GM19240 (cell line): ENCODE measurements at regions not wholly inside any gene's neighbourhood (a gene's known extent, or its start where the extent isn't known, plus 50 kb on each side); places are given as distances from the start of the nearest gene placed in this dataset.
"Not testable (repeated sequence)": the region's sequence is repeated elsewhere in the genome, so short reads cannot be mapped to it uniquely, and the experiment has no call there.

Experiments used
- DNase-seq: peaks from one replicate; pipeline ENCODE4 v3.0.0; 2011; ENCODE audit warnings: low spot score; ENCODE audit not compliant: insufficient read length

DNA sequence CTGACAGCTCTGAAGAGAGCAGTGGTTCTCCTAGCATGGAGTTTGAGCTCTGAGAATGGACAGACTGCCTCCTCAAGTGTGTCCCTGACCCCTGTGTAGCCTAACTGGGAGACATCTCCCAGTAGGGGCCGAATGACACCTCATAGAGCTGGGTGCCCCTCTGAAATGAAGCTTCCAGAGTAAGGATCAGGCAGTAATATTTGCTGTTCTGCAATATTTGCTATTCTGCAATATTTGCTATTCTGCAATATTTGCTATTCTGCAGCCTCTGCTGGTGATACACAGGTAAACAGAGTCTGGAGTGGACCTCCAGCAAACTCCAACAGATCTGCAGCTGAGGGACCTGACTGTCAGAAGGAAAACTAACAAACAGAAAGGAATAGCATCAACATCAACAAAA, 105.5 kb downstream of the BUD13 start:
- DNase-seq: not testable (repeated sequence)

DNA sequence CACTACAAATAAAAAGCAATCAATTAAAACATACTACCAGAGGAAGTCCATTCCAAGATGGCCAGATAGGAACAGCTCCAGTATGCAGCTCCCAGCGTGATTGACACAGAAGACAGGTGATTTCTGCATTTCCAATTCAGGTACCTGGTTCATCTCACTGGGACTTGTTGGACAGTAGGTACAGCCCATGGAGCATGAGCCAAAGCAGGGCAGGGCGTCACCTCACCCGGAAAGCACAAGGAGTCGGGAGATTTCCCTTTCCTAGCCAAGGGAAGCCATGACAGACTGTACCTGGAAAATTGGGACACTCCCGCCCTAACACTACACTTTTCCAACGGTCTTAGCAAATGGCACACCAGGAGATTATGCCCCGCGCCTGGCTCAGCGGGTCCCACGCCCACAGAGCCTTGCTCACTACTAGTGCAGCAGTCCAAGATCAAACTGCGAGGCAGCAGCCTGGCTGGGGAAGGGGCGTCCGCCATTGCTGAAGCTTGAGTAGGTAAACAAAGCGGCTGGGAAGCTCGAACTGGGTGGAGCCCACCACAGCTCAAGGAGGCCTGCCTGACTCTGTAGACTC, 106.0 kb downstream of the BUD13 start:
- not testable (repeated sequence) for DNase-seq

DNA sequence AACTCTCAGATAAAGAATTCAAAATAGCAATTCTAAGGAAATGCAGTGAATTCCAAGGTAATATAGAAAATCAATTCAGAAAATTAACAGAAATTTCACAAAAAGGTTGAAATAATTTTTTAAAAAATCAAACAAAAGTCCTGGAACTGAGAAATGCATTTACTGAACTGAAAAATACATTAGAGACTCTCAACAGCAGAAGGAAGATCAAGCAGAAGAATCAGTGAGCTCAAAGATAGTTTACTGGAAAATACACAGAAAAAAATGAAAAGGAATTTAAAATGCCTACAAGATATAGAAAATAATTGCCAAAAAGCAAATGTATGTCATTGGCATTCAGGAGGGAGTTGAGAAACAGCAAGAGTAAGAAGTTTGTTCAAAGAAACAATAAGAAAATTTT, 107.3 kb downstream of the BUD13 start:
- no peak for DNase-seq

DNA sequence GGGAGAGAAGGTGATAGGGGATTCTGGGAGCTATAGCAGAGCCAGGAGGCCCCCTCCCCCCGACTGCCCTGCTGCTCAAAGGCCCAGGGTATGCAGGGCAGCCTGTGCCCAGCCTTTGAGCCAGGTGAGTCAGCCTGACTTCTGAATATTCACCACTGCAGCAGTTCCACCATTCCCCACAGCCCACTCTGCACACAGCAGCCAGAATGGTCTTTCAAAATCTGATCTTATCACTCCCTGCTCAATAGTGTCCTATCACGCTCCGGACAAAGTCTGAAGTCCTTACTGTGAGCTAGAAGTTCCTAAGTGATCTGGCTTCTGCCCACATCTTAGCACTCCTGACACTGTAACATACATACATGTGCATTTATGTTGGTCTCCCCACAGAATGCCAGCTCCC, 111.7 kb downstream of the BUD13 start:
- no peak for DNase-seq

DNA sequence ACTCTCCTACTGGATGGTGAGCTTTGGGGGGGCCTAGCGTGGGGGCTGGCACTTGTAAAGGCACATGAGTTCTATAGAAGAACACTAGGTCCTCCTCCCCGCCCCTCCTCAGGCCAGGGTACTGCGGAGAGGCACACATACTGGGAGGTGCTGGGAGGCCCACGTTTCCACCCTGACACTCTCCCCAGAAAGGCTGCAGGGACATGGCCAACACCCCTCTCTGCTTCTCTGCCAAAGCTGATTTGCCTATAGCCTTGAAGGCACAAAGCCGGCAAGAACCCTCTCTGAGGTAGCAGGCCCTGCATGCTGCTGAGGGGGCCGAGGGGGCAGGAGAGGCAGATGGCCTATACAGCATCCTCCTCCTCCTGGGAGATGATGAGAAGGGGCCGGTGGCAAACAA, 112.8 kb downstream of the BUD13 start:
- no peak for DNase-seq

DNA sequence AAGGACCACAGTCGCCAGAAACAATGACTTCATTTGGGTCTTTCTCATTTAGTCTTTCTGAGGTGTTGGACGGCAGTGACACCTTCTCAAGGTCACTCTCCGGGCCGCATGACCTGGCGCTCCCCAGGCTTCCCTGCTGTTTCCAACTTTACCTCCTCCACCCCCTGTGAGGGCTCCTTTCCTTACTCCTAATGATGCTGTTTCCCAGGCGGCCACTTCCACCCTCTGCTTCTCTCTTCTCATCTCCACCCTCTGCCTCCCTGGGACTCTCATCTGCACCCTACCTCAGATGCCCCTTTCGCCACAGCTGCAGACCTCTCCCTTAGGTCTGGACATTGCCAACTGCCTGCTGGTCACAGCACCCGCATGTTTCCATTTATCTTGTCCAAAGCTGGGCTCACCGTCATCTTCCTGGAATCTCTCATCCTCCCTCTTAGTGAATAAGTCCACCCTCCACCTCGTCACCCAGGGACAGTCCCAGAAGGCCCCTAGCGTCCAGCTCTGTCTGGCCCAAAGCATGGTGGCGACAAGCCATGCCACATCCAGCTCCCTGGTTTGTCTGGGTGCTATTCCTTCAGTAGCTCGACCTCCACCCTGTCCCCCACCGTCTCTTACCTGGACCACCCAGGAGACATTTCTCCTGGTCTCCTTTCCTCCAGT, 113.8 kb downstream of the BUD13 start:
- no peak for DNase-seq

DNA sequence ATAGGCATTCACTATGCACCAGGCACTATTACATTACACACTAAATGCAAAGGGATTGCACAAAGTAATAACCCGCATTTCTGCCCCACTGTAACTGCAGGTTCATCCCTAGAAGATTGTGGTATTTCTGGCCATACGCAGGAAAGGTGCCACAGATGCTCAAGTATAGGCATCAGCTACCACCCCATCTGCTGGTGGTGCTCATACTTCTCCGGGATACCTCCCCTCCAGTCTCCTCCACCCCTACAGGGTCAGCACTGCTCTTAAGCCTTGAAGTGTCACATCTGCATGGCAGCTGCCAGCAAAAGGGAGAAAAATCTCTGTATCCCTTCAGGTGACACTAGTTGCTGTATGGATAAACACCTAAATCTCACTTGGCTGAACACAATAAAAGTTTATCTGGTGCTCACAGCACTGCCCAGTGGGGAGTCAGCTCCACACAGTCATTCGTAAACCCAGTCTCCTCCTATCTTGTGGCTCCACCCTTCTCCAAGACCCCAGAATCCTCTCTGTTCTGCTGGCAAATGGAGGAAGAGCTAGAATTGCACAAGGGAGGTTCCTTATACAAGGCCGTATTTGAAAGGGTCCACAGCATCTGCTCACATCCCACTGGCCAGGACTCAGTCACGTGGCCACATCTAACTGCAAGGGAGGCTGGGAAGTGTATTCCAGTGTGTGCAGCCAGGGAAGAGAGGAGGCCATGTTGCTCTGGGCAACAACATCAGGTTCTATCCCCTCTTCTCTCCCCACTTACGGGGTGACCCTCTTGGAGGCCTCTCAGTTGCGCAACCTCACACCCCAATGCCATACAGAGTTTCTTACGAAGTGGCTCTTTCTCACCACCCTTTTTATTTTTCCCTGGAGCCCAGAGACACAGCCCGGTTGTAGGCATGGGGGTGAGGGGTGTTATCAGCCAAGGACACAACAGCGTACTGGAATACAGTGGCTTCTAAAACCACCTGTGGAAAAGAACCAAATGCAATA, 114.7 kb downstream of the BUD13 start:
- DNase-seq: no peak

DNA sequence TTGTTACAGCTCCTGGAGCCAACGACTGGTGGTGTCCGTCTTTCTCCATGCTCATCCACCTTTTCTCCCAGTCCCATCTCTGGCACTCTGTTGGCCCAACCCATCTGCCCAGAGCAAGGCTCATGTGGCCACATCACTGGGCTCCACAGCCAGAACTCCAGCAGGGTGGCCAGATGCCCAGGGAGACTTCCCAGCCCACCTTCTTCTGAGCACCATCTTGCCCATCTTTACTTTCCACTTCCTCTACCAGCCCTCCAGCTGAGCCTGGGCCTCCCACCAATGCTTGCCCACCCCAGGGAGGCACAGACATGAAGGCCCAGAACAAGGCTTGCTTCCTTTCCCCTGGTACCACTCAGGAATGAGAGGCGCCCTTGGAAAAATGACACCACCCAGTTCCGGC, 116.8 kb downstream of the BUD13 start:
- DNase-seq: no peak

DNA sequence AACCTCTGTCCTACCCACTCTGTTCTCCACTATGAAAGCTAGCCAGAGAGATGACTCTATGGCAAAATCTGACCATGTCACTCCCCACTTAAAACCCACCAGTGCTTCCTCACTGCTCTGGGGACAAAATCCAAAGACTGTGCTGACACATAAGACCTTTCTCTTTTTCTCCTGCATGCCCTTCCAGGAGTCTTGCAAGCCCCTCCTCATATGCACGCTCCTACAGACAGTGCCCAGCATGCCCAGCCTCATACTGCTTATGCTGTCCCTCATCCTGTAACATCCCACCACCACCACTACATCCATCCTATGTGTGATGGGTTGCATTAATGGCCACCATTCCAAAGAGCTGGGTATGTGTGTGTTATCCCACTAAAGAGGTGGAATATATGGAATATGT, 118.3 kb downstream of the BUD13 start:
- DNase-seq: no peak

DNA sequence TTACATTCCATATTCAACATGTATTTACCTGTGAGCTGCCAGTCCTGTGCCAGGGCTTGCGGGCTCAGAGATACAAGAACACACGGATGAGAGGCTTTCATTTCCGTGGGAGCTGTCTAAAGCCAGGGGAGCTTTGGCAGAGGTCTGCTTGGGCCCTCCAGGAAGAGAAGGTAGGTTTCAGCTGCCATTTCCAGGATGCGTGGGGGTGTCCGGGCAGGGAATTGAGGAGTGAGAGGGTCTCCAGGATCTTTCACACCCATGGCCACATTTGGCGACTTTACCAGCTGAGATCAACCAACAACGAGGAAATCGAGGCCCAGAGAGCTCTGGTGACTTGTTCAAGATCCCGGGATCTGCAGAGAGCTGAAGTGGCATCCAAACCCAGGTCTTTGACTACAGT, 119.6 kb downstream of the BUD13 start:
- no peak for DNase-seq

DNA sequence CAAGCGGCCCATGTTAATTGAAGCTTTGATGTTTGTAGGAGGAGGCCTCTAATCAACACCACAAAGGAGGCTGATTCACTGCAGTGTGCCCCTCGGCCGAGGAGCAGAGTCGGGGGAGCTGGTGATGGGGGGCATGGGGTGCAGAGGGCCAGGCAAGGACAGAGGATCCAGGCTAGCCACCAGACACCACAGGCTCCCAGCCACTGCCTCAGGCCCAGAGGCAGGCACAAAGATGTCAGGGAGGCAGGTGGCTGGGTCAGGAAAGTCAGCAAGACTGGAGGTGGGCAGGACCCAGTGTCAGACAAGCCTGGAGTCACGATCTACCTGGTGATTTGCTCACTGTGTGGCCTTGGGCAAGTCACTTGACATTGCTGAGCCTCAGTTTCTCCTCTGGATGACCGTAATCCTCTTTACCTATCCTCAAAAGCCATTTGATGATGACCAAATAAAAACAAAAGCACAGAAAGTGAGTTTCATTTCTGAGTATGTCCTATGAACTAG, 121.0 kb downstream of the BUD13 start:
- DNase-seq: no peak

DNA sequence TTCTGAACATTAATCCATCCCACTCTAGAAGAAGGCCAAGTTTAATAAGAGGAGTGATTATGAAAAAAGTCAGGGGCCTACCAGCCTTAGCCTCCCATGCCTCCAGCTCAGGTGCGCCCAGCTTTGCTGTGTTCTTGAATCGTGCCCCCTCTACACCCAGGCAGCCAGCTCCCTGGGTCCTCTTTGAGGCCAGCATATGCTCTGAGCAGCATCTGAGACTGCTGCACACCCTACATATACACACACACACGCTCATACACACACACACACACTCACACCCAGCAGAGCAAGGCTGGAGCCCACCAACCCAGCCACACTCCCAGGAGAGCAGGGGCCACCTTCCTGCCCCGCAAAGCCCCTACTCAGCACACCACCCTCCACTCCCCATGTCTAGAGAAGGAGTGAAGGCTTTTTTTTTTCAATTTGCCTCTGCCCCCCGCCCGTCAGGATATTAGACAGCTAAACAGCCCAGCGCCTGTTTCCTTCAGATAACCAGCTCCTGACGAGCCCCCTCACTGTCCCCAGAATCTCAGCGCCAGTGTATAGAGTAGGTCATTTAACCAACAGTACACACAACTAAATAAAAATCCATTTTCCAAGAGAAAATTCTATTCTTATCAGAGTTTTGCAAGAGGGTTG, 121.6 kb downstream of the BUD13 start:
- no peak for DNase-seq

DNA sequence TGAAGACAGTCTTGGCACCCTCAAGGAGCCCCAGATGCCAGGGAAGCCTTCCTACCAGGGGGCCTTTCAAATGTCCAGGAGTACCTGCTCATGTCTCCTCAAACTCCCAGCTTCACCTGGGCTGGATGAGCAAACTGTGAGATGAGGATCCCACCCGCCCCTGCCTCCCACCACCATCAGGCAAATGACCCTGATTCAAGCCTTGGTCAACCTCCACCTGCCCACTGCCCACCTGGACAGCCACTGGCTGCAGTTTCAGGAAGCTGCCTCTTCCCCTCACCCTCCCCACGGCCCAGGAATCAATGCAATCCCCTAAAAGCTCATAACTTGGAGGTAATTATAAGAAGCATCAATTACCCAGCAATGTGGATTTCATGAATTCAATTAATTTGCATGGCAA, 122.7 kb downstream of the BUD13 start:
- DNase-seq: no peak

DNA sequence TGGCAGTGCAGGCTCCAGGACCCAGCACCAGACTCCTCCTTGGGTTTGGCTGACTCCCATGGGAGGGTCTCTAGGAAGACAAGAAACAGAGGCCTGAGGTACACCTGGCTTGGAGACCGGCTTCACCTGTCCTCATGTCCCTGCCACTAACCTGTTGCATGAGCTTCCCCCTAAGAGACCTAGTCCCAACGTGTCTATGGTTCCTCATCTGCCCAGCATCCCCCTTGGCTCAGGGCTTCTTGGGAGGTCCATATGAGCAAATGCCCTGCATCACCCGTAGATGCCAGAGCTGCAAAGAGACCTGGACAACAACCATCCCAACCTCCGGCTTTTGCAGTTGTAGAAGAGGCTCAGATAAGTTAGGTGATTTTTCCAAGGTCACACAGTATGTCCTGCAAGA, 123.5 kb downstream of the BUD13 start:
- DNase-seq: no peak

DNA sequence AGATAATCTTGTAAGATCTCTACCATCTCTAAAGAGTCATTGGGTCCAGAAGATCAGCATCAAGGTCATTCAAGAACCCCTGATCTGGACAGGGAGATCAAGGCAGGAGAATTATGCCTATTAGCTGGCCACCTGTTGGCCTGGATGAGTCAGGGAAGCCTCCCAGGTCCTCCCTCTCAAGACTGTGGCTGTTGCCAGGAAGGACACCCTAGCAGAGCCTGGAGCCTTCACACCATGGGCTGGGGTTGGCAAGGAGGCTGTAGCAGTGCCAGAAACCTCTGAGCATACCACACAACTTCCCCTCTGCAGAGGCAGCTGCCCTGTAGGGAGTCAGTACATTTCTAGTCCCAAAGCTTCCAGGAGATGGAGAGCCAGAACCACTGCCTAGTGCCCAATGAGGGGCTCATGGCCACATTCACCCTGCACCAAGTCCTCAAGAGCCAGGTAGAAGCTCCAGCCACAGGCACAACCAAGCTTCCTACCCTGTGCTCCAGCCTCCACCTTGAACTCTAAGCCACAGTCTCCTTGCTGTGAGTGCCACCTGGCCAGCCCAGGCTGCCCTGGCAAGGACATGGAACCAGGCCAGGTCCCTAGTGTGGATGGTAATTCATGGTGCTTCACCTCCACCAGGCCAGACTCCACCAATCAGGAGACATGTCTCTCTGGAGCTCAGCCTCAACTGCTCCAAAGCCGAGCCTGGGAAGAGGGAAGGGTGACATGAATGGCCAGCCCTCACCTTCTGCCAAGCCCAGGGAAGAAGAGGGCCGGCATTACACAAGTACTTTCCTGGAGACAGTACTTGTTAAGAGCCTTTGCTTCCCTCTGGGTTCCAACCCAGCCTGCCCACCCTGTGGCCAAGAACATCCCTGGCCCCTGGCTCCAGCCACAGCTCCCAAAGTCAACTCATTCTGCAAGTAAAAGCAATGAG, 124.3 kb downstream of the BUD13 start:
- DNase-seq: no peak

DNA sequence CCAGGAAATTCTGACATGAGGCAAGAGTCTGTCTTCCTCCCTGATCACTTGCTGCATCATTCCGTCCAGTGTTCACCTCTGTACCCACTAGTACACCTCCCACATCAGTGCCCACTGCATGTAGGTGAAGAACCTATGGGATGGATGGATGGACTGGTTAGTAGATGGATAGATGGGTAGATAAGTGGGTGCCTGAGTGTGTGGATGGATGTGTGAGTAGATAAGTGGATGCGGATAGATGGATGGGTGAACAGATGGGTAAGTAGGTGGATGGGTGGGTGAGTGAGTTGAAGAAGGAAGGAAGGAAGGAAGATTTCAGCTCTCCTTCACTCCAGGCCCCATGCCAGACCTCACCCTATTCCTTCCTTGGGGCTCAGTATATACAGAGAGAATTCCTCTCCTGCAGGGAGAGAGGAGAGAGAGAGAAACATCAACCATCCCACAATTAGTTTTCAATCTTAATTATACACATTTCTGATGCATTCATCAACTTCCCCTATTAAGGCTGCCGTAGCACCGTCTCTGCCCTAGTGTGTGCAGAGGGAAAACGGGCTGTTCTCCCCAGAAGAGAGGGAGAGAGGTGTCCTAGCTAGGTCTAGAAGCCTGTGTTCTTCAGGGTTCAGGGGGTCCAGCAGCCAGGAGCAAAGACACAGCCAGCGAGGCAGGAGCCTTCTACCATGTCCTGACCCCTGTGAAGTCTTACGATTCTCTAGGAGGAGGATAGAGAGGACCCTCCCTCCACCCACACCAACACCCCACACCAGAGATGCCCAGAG, 125.3 kb downstream of the BUD13 start:
- no peak for DNase-seq

DNA sequence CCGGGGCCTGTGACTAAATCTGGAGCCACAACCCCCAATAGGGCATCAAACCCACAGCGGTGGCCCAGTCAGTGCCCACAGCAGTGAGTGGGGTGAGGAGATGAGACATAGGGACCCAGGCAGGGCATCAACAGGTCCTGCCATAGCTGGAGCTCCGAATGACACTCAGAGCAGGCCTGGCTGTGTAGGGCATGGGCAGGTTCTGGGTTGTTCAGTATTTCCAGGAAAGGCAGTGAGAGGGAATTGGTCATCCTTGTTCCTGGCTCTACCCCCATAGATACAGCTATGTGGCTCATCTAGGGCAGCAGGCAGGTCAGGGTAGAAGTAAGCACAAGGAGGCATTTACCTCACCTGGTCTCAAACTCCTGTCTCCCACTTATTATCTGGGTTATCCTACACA, 126.6 kb downstream of the BUD13 start:
- DNase-seq: no peak

DNA sequence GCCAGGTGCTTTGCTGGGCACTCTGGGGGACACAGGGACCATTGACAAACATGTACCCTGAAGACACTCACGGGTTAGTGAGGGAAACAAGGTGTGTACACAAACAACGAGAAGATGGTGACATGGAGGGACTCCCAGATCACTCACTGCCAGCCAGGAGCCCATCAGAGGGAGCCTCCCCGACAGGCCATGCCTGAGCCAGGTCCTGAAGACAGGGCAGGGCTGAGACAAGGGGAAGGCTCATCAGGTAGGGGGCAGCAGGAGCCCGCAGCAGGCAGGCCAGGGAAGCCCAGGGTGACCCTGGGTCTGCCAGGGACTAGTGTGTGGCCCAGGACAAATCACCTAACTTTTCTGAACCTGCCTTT, 127.9 kb downstream of the BUD13 start:
- no peak for DNase-seq

DNA sequence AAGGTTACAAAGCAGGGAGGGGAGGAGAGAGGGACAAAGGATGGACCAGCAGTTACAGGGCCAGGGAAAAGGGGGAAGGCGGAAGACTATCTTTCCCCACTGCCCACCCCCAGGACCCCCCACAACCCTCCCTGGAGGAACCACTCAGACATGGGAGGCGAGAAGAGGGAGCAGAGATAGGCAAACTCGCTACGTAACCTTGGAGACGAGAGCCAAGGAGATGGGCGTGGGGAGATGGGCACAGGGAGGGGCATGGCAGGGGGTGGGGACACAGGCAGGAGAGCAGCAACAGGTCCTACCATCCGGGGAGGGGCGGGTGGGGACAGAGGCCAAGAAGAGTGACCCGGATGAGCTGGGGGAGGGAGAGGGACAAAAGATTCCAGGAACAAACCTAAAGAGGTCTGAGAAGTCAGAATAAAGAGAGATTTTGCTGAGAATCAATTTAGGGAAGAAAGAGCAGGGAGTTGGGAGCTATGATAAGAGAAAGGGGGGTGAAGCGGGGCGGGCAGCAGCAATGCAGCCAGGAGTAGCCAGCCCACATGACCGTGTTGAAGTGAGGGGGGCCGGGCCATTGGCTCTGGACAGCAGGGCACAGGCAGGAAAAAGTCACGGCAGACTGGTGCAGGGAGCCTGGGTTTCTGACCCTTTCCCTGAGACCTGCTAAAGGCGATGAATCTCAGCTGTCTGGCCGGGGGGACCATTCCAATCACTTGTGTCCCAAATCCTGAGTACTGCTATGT, 128.4 kb downstream of the BUD13 start:
- DNase-seq: no peak
